WTC11 (cell line): ENCODE measurements at regions not wholly inside any gene's neighbourhood (a gene's known extent, or its start where the extent isn't known, plus 50 kb on each side); places are given as distances from the start of the nearest gene placed in this dataset.

Experiments
- ATAC-seq: fragments of 200-7000 bp; cut with Tn5 transposase; 2 replicates; pipeline ENCODE4 v1.10.0; 2021; ENCODE audit warnings: mild to moderate bottlenecking, moderate library complexity
- CTCF ChIA-PET: fragments of 300-600 bp; sonication (Branson Sonifier 250); formaldehyde crosslinking; loops from one replicate; lab custom pipeline; 2021; ENCODE audit warnings: antibody characterized with exemption; lab: Charles Lee
- POLR2A ChIA-PET: fragments of 350-600 bp; sonication (Branson Sonifier 250); formaldehyde crosslinking; loops from one replicate; lab custom pipeline; 2021; ENCODE audit warnings: antibody characterized with exemption; lab: Charles Lee
- DNase-seq: peaks from one replicate; pipeline ENCODE4 v3.0.0; 2021; ENCODE audit warnings: low spot score
- H3K27ac Mint-ChIP-seq: 2 replicates; pipeline ENCODE4 v1.8.0; 2021; ENCODE audit warnings: mixed read lengths
- H3K27me3 Mint-ChIP-seq: 2 replicates; pipeline ENCODE4 v1.8.0; 2021; ENCODE audit warnings: low read depth, mild to moderate bottlenecking, moderate library complexity, mixed read lengths
- H3K36me3 Mint-ChIP-seq: 2 replicates; pipeline ENCODE4 v1.8.0; 2021; ENCODE audit warnings: mixed read lengths
- H3K4me1 Mint-ChIP-seq: 2 replicates; pipeline ENCODE4 v1.8.0; 2022; ENCODE audit warnings: mixed read lengths
- H3K4me3 Mint-ChIP-seq: 2 replicates; pipeline ENCODE4 v1.8.0; 2021; ENCODE audit warnings: mild to moderate bottlenecking, moderate library complexity, mixed read lengths
- H3K9me3 Mint-ChIP-seq: 2 replicates; pipeline ENCODE4 v1.8.0; 2021; ENCODE audit warnings: mixed read lengths
- ATF6 ChIP-seq: sonication (generic); formaldehyde crosslinking; IDR thresholded peaks from 2 replicates; pipeline ENCODE4 v1.8.1; 2023; ENCODE audit warnings: mild to moderate bottlenecking, missing genetic modification reagents
- ESRRA ChIP-seq: sonication (generic); formaldehyde crosslinking; IDR thresholded peaks from 2 replicates; pipeline ENCODE4 v1.8.1; 2022; ENCODE audit warnings: mild to moderate bottlenecking, missing genetic modification reagents, borderline replicate concordance
- ETV6 ChIP-seq: sonication (generic); formaldehyde crosslinking; IDR thresholded peaks from 2 replicates; pipeline ENCODE4 v1.8.1; 2022; ENCODE audit warnings: mild to moderate bottlenecking, missing genetic modification reagents
- FOXP4 ChIP-seq: sonication (generic); formaldehyde crosslinking; IDR thresholded peaks from 2 replicates; pipeline ENCODE4 v1.8.0; 2022; ENCODE audit warnings: mild to moderate bottlenecking, missing genetic modification reagents
- GTF2I ChIP-seq: fragments of 250-450 bp; sonication (Bioruptor Pico); conservative IDR thresholded peaks from 2 replicates; pipeline ENCODE4 v1.4.0; 2021; ENCODE audit warnings: mild to moderate bottlenecking
- JAZF1 ChIP-seq: fragments of 250-450 bp; sonication (Bioruptor Pico); IDR thresholded peaks from 2 replicates; pipeline ENCODE4 v1.9.0; 2021; ENCODE audit warnings: moderate library complexity, mild to moderate bottlenecking, inconsistent platforms
- MAX ChIP-seq: sonication (generic); formaldehyde crosslinking; IDR thresholded peaks from 2 replicates; pipeline ENCODE4 v1.8.0; 2022; ENCODE audit warnings: mild to moderate bottlenecking, missing genetic modification reagents
- MXD4 ChIP-seq: fragments of 250-450 bp; sonication (Bioruptor Pico); IDR thresholded peaks from 2 replicates; pipeline ENCODE4 v1.8.0; 2021; ENCODE audit warnings: mild to moderate bottlenecking, moderate library complexity, borderline replicate concordance
- NFE2L1 ChIP-seq: sonication (generic); formaldehyde crosslinking; IDR thresholded peaks from 2 replicates; pipeline ENCODE4 v1.8.1; 2023; ENCODE audit warnings: missing genetic modification reagents
- NFYB ChIP-seq: sonication (generic); formaldehyde crosslinking; conservative IDR thresholded peaks from 2 replicates; pipeline ENCODE4 v1.8.0; 2022; ENCODE audit warnings: low read depth, missing genetic modification reagents
- USF1 ChIP-seq: sonication (generic); formaldehyde crosslinking; IDR thresholded peaks from 2 replicates; pipeline ENCODE4 v1.8.0; 2022; ENCODE audit warnings: mild to moderate bottlenecking, missing genetic modification reagents
- ZNF281 ChIP-seq: sonication (generic); formaldehyde crosslinking; IDR thresholded peaks from 2 replicates; pipeline ENCODE4 v1.8.0; 2023; ENCODE audit warnings: mild to moderate bottlenecking, missing genetic modification reagents
- ZNF396 ChIP-seq: fragments of 250-450 bp; sonication (Bioruptor Pico); IDR thresholded peaks from 2 replicates; pipeline ENCODE4 v1.8.0; 2021; ENCODE audit warnings: mild to moderate bottlenecking, moderate library complexity, borderline replicate concordance
- ZNF423 ChIP-seq: fragments of 250-450 bp; sonication (Bioruptor Pico); IDR thresholded peaks from 2 replicates; pipeline ENCODE4 v2.1.2; 2022; ENCODE audit warnings: mild to moderate bottlenecking, moderate library complexity
- ZNF425 ChIP-seq: fragments of 250-450 bp; sonication (Bioruptor Pico); conservative IDR thresholded peaks from 2 replicates; pipeline ENCODE4 v1.9.0; 2021; ENCODE audit warnings: mild to moderate bottlenecking
- ZNF512 ChIP-seq: sonication (generic); formaldehyde crosslinking; IDR thresholded peaks from 2 replicates; pipeline ENCODE4 v1.8.1; 2022; ENCODE audit warnings: missing genetic modification reagents, borderline replicate concordance
- ZNF671 ChIP-seq: fragments of 250-450 bp; sonication (Bioruptor Pico); IDR thresholded peaks from 2 replicates; pipeline ENCODE4 v1.8.0; 2021; ENCODE audit warnings: mild to moderate bottlenecking

- Mint-ChIP-seq H3K9me3 (no peaks in the 10 kb centered on the region), H3K27ac (no peak overlapping the region), H3K4me1 (peaks cover 12% of the 10 kb centered on the region), H3K36me3 (no peaks in the 10 kb centered on the region), H3K27me3 (no peaks in the 10 kb centered on the region), H3K4me3 (no peak overlapping the region)
- DNase-seq (no peak), ATAC-seq (no peak)
- ChIA-PET CTCF (no interaction called here), POLR2A (no interaction called here)
- TF ChIP-seq ZNF671, result no peak
- TF ChIP-seq FOXP4 (CRISPR knock-in tag), result no peak
- TF ChIP-seq NFE2L1, result no peak
Observed at GRCh38 chr1:199163670-199164069, 524.8 kb downstream of the PTPRC start.

GRCh38 chr1:199167460-199167859 is 528.6 kb downstream of the PTPRC start:
- Mint-ChIP-seq H3K4me1 (no peaks in the 10 kb centered on the region), H3K4me3 (no peak overlapping the region), H3K36me3 (no peaks in the 10 kb centered on the region), H3K27me3 (no peaks in the 10 kb centered on the region), H3K9me3 (peaks cover under 1% of the 10 kb centered on the region; the same call in 1 of the 2 replicates), H3K27ac (no peak overlapping the region)
- ChIA-PET POLR2A (no interaction called here), CTCF (no interaction called here)
- DNase-seq, result no peak
- no peak for TF ChIP-seq ETV6
- no peak for ATAC-seq

GRCh38 chr1:199168888-199169585 is 530.2 kb downstream of the PTPRC start:
- Mint-ChIP-seq H3K36me3 (no peaks in the 10 kb centered on the region), H3K27ac (no peak overlapping the region), H3K4me3 (no peak overlapping the region), H3K27me3 (no peaks in the 10 kb centered on the region), H3K9me3 (peaks cover 5% of the 10 kb centered on the region), H3K4me1 (no peaks in the 10 kb centered on the region)
- DNase-seq (no peak), ATAC-seq (no peak)
- ChIA-PET POLR2A (no interaction called here), CTCF (no interaction called here)
- TF ChIP-seq ESRRA (CRISPR knock-in tag) (no peak), GTF2I (CRISPR knock-in tag) (no peak), ZNF281 (CRISPR knock-in tag) (no peak), USF1 (no peak), MXD4 (CRISPR knock-in tag) (no peak), NFYB (CRISPR knock-in tag) (no peak), JAZF1 (no peak), ZNF396 (CRISPR knock-in tag) (no peak), ETV6 (no peak), ZNF425 (no peak), ZNF512 (CRISPR knock-in tag) (no peak), MAX (no peak), ATF6 (no peak), ZNF423 (no peak)
